Stimulated activated CD4-positive, alpha-beta T cell treated with anti-CD3 and anti-CD28 coated beads, Interleukin-4, amount 100 ng/mL, for 1 hour (primary cell): ENCODE measurements at regions not wholly inside any gene's neighbourhood (a gene's known extent, or its start where the extent isn't known, plus 50 kb on each side); places are given as distances from the start of the nearest gene placed in this dataset.

ENCODE experiments used
- DNase-seq: peaks from one replicate; pipeline ENCODE4 v3.0.0-alpha.2; 2020

- no peak for DNase-seq
Measured at GRCh38 chr20:24376311-24377099, 92.9 kb upstream of the SYNDIG1 start.

DNA sequence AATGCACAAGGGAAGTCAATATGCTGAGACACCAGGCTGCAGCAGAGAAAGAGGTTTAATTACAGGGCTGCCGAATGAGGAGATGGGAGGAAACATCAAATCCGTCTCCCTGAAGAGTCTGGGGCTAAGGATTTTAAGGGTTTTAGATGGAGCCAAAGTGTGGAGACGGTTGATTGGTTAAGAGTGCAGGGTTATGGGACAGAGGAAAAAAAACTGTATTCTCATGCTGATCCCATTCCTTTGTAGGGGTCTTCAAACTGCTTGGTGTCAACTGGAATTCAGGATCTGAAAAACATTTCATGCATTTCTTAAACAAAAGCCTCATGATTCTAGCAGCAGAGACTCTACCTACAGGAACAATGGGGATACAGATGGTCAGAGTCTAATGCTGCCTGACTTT, 96.1 kb upstream of the SYNDIG1 start:
- no peak for DNase-seq

DNA sequence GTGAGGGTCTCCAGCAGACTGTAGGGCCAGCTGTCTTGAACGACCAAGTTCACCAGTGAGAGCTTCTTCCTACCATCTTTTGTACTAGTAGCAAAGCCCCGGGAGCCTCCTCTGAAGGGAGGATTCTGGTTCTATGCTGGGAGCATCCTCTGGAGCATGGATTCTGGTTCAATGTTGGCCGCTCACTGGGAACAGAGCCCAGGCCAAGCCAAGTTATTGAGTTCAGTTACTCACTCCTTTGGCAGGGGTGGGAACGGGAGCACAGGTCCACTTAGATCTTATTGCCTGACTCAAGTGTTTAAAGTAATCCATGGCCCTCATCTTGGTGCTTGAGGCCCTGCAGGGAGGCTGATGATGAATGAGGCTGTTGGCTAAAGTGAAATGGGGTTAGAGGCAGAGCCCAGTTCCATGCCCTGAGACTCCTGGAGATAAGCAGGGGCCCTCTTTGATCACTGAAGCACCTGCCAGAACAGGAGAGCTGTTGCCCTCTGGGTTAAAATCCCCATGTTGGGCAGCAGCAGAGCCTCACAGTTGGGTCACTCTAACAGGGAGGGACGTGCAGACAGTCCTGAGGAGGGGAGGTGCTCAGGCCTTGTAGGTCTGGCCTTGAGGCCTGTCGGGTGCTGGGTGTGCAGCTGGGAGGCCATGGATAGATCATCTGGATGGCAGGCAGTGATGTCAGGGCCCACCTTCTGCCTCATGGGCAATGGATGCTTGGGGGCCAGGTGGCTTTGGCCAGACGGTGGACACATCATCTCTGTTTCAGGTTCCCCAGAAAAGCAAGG, 98.3 kb upstream of the SYNDIG1 start:
- no peak for DNase-seq

- DNase-seq = no peak
Measured at GRCh38 chr20:24370249-24370648, 99.2 kb upstream of the SYNDIG1 start.

- no peak for DNase-seq
Measured at GRCh38 chr20:24368253-24368652, 101.2 kb upstream of the SYNDIG1 start.

DNA sequence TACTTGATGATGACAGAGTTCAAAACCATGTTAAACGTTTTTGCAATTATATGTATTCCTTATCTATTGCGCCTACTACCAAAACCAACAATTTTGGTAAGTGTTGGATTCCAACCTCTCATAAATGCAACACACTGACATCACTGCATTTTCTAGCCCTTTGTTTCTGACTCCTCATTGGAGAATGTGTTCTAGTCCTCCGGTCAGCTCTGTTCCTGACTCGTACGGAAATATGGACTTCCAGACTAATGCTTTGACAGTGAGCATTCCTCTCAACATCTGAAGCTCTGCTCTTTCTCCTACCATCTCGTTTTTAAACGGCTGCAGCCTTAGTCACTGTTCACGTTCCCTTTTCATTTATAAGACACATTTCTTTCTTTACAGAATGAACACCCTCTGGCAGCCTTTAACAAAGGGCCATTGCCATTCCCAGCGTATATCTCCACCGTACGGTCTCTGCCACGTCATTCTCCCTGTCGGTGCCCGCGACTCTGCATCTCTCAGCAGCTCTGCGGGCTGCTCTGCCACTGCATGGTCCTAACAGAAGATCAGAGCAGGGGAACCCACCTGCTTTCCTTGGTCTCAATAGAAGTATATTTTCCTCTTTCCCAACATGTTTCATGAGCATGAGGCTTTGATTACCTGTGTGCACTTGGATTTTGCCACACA, 103.0 kb upstream of the SYNDIG1 start:
- no peak for DNase-seq

- DNase-seq = no peak
Measured at GRCh38 chr20:24365670-24366069, 103.8 kb upstream of the SYNDIG1 start.

DNA sequence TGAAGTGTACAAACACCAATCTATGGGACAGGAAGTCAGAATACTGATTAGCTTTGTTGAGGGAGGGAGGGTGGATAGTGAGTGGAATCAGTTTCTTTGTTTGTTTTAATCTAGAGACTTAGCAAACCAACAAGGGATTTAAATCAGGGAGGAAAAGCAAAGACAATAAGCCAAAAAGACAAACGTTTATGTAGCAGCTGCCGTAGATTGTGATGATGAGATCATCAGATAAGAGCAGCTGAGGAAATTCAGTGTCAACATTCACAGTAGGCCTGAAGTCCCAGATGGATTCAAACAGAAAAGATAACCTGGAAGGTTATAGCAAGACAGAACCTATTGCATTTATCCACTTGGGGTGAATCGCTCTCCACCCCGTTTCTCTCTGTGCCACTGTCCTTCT, 104.9 kb upstream of the SYNDIG1 start:
- no peak for DNase-seq

DNA sequence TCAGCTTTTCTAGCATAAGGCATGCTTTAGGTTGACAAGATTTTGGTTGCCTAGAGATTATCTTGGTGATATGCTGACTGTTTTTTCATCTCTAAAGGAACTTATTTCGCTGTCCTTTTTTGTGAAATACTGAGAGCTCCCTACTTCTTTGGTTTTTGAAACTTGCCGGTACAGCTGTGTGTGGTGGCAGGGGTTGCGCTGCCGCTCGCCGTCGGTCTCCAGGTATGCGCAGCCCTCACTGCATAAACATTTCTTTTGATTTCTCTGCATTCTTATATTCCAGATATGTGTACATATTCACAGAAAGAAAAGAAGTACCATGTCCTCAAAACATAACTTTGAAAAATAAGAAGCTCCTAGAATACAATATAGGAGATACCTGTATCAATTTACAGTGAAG, 106.4 kb upstream of the SYNDIG1 start:
- DNase-seq = no peak

- DNase-seq = no peak
Measured at GRCh38 chr20:24362080-24362479, 107.3 kb upstream of the SYNDIG1 start.

DNA sequence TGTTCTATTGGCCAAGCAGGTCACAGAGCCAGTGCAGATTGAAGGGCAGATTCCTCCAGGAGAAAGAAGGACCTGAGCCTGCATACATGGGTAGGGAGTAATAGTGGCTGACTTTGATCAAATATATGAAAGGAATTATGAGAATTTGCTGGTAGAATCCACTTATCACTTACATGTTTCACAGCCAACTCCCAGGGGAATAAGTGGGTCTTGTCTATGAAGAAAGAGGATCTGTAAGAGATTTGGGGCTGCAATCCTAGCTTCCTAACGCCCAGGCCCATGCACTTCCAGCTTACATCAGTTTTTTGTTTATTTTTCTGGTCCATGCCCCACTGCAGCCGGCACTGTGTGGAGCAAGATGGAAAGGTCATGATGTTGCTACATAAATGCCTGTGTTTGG, 107.9 kb upstream of the SYNDIG1 start:
- no peak for DNase-seq

DNA sequence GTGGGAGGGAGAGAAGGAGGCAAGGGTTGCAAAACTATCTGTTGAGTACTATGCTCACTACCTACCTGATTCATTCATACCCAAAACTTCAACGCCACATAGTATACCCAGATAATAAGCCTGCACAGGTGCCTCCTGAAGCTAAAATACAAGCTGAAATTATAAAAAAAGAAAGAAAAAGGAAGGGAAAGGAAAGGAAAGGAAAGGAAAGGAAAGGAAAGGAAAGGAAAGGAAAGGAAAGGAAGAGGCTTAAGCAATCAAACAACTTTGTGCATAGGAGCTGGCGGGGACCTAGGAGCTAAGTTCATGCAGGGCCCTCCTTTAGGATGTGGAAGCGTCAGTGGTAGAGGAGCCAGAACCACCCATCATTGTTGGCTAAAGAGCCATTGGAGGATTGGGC, 108.9 kb upstream of the SYNDIG1 start:
- DNase-seq = no peak

DNA sequence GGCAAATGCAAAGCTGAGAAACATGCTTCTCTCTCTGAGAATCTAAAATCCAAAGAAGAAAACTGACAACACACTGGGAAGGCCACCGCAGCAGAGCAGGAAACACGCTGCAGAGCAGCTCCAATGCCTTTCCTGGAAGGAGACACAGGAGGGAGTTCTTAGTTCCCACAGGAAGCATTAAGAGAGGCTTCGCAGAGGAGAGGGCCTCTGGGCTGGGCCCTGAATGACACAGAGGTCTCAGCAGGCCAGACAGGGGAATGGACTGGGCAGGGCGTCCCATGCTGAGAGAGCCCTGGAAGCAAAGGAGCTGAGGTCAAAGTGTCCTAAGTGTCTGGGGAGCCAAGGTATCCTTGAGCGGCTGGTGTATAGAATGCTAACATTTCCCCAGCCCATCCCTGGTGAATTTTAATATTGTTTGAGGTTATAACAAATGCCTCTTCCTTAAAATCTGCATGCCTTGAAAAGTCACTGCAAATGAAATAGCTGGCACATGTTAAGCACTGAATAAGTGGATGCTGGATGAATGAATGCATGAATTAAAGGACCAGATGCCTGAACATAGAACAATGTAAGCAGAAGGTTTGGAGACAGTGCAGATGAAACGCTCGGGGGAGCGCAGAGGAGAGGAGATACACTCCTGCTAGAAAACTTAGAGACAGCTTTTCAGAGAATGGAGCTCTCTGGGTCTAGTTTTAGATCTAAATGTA, 110.0 kb upstream of the SYNDIG1 start:
- DNase-seq = no peak

DNA sequence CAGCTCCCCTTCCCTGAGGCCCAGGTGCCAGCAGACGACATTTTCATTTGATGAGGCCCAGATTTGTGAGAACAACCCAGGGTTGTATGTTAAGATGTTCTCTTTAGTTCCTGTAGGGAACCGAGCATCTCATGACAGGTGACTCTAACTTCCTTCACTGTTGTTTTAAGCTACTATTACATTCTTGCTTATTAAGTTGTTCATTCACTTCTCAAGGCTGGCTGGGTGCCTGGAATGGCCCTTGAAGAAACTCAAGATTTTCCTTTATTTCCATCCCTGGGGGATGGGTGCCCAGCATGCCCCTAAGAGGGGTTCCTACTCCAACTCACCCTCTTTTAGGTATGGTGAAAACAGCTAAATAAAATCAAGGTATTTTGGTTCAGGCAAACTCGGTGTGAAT, 111.5 kb upstream of the SYNDIG1 start:
- no peak for DNase-seq

GRCh38 chr20:24357177-24357576, 112.3 kb upstream of the SYNDIG1 start:
- no peak for DNase-seq

- no peak for DNase-seq
Measured at GRCh38 chr20:24353135-24353690, 116.2 kb upstream of the SYNDIG1 start.

- no peak for DNase-seq
Measured at GRCh38 chr20:24350923-24351368, 118.5 kb upstream of the SYNDIG1 start.

GRCh38 chr20:24341781-24342180, 127.6 kb upstream of the SYNDIG1 start:
- no peak for DNase-seq

GRCh38 chr20:24340933-24341332, 128.5 kb upstream of the SYNDIG1 start:
- DNase-seq = no peak

GRCh38 chr20:24339210-24339641, 130.2 kb upstream of the SYNDIG1 start:
- DNase-seq = no peak

DNA sequence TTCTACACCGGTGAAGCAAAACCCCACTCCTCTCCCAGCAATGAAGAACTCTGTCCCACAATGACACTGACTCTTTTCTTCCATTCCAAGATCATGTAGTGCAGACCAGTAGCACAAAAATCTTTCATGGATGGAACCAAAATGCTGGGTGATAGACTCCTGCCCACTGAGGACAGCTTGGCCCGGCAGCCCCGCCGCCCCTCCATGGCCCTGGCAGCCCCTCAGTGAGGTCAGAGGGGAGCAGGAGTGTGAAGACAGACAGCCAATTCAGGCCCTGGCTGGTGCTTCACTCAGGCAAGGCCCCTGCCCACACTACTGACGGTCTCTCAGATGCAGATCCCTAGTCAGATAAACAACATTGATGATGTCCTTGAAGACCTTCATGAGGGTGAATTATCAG, 131.9 kb upstream of the SYNDIG1 start:
- no peak for DNase-seq

GRCh38 chr20:24337069-24337468, 132.4 kb upstream of the SYNDIG1 start:
- DNase-seq = no peak

DNA sequence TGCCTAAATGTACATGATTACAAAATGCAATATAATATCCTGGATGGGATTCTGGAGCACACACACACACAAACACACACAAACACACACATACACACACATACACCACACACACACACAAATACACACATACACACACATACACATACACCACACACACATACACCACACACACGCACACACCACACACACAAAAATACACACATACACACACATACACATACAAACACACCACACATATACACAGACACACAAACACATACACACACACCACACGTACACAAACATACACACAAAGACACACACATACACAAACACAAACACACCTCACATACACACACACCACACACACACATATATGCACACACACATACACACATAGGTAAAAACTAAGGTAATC, 134.6 kb upstream of the SYNDIG1 start:
- no peak for DNase-seq
